HG03060 (cell line): ENCODE measurements at regions not wholly inside any gene's neighbourhood (a gene's known extent, or its start where the extent isn't known, plus 50 kb on each side); places are given as distances from the start of the nearest gene placed in this dataset.

Experiments
- ATAC-seq: cut with Tn5 transposase; IDR thresholded peaks from one replicate; pipeline ENCODE4 v1.9.1; 2021; ENCODE audit warnings: low read depth, moderate number of reproducible peaks; ENCODE audit not compliant: unreplicated experiment

DNA sequence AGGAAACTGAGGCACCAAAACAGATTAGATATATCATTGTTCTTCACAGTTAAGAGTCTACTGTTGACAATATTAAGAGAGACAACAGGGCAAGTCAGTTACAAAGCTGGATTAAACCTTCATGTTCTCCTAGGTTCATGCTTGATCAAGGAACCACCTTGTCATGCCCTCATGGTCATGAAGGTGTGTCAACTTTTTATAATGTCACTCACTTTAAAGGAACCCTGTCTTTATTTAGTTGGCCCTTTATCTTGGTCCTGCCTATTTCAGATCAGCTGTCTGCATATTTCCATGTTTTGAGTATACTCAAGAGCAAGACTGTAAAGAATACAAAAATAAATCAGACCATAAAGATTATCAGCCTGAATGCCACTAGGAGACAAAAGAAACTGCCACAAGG lies 140.2 kb upstream of the FAM241A start:
- no peak for ATAC-seq

- no peak for ATAC-seq
Observed at GRCh38 chr4:112007391-112007790, 137.9 kb upstream of the FAM241A start.

DNA sequence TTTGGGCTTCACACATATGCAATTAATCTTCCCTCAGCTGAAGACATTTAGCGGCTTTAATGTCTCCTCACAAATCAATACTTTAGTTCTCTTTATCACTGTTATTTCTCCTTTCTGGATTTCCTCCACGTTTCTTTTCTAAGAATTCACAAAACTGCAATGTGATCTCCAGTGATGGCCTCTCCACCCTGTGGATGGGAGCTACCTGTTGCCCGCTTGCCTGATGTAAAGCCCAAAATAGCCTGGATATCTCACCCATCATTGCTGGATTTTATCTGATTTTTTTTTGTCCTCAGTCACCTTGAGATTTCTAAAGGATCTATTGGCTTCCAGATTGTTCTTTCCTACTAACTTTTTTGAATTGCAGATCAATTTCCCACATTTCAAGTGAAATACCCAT lies 129.3 kb upstream of the FAM241A start:
- ATAC-seq: no peak

DNA sequence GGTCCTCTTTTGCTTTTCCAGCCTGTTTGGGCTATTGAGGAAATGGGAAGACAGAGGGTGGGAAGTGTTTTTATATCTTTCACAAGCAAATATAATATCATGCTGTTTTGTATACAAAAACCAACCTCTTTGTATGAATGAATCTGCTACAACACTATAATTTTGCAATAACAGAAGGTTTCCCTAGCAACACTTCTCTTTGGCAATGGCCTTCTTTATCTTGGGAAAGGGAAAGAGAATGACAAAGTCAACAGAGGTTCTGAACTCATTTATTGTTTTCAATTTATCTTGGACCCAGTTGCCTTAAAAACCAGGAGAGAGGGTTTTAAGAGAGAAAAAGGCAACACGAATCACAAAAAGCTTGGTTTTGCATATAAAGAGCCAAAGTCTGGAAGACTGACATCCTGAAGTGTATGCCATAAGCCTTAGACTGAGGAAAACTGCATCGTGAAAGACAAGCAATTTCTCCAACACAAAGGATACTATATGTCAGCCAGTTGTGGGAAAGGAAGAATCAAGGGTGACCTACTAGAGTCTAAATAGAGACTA lies 121.8 kb upstream of the FAM241A start:
- ATAC-seq: no peak

- ATAC-seq: no peak
Observed at GRCh38 chr4:112026058-112026457, 119.2 kb upstream of the FAM241A start.

GRCh38 chr4:112029771-112030171 lies 115.5 kb upstream of the FAM241A start:
- ATAC-seq: no peak

- ATAC-seq: peak; percentile 81
Observed at GRCh38 chr4:112031712-112032328, 113.4 kb upstream of the FAM241A start.

- no peak for ATAC-seq
Observed at GRCh38 chr4:112036886-112037285, 108.4 kb upstream of the FAM241A start.

- no peak for ATAC-seq
Observed at GRCh38 chr4:112038861-112039260, 106.4 kb upstream of the FAM241A start.

GRCh38 chr4:112049119-112049518 lies 96.1 kb upstream of the FAM241A start:
- peak; percentile 87 for ATAC-seq

DNA sequence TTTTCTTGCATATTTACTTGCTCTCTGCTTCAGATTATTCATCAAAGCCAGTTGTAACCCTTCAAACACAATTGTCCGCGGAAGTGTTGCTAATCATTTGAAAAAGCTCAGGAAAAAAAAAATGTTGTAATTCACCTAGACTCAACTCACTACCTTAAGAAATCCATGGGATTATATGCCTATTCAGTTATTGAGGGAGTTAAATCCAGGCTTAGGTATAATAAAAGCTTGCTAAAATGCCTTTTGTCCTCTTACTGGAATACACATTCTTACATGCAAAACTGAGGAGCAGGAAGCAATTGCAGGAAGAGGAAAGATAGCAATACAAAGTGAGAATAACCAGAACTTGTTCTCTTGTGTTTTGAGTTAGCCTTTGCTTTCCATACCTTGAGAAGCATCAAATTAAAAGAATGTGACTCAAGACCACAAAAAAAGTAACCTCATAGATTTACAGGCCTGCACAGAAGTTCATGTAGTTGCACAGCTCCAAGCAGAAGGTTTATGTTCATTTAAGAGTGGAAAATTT lies 91.4 kb upstream of the FAM241A start:
- no peak for ATAC-seq

DNA sequence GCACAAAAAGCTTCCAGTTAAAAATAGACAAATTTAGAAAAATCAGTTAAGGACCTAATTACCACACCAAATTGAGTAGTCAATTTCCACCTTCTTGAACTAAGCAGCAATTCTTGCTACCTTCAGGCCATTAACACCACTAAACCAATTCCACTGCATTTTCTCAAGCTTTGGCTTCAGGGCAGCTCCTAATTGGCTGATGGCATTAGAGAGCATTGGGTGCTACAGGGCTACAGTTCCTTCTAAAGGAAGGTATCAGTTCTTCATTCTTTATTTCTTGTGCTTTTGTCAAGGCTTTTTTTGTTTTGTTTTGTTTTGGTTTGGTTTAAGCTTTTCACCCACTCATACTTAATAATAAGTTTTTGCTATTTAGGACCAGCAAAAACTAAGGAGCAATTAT lies 90.2 kb upstream of the FAM241A start:
- no peak for ATAC-seq

- no peak for ATAC-seq
Observed at GRCh38 chr4:112057470-112057869, 87.8 kb upstream of the FAM241A start.

GRCh38 chr4:112058433-112058832 lies 86.8 kb upstream of the FAM241A start:
- no peak for ATAC-seq

- no peak for ATAC-seq
Observed at GRCh38 chr4:112060212-112060611, 85.0 kb upstream of the FAM241A start.

DNA sequence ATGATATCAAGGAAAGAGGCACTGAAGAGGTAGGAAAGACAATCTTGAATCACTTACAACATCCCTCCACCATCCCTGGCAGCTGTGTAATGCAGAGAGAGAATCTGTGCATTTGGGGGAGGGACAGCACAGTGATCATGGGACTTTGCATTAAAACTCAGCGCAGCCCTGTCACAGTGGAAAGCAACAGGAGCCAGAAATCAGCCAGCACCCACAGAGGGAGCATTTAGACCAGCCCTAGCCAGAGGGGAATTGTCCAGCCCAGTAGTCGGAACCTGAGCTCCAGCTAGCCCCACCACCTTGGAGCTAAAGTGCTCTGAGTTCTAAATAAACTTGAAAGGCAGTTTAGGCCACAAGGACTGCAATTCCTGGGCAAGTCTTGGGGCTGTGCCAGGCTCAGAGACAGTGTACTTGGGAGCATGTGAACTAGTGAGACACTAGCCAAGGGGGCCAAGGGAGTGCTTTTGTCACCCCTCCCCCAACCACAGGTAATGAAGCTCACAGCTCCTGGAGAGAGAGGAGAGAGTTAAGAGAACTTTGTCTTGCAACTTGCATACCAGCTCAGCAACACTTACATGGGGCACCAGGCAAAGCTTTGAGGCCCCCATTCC lies 83.9 kb upstream of the FAM241A start:
- ATAC-seq: no peak

DNA sequence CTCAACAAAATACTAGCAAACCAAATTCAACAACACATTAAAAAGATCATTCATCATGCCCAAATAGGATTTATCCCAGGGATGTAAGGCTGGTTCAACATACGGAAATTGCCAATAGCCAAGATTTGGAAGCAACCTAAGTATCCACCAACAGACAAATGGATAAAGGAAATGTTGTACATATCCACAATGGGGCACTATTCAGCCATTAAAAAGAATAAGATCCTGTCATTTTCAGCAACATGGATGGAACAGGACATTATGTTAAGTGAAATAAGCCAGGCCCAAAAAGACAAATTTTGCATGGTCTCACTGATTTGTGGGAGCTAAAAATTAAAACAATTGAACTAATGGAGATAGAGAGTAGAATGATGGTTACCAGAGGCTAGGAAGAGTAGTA lies 82.0 kb upstream of the FAM241A start:
- ATAC-seq: no peak

DNA sequence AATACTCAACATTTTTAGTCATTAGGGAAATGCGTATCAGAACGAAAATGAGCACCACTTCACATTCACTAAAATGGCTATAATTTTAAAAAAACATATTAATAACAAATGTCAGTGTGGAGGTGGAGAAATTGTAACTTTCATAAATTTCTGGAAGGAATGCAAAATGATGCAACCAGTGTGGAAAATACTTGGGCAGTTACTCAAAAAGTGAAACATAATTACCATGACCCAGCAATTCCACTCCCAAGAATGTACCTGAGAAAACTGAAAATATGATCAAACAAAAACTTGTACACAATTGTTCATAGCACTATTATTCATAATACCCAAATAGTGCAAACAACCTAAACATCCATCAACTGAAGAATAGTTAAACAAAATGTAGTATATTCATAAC lies 76.1 kb upstream of the FAM241A start:
- ATAC-seq: no peak

DNA sequence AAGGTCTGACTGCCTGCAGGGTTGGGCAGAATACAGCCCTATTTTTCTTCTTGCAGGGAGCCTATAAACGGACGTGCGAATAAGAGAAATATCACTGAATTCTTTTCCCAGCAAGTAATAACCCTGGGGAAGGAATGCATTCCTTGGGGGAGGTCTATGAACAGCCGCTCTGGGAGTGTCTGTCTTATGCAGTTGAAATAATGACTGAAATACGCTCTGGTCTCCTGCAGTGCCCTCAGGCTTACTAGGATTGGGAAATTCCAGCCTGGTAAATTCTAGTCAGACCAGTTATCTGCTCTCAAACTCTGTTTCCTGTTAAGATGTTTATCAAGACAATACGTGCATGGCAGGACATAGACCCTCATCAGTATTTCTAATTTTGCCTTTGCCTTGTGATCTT lies 72.1 kb upstream of the FAM241A start:
- ATAC-seq: no peak

- no peak for ATAC-seq
Observed at GRCh38 chr4:112075129-112075753, 70.0 kb upstream of the FAM241A start.

- no peak for ATAC-seq
Observed at GRCh38 chr4:112075906-112076305, 69.3 kb upstream of the FAM241A start.
